ENCODE measurements at regions not wholly inside any gene's neighbourhood (a gene's known extent, or its start where the extent isn't known, plus 50 kb on each side); places are given as distances from the start of the nearest gene placed in this dataset.

DNA sequence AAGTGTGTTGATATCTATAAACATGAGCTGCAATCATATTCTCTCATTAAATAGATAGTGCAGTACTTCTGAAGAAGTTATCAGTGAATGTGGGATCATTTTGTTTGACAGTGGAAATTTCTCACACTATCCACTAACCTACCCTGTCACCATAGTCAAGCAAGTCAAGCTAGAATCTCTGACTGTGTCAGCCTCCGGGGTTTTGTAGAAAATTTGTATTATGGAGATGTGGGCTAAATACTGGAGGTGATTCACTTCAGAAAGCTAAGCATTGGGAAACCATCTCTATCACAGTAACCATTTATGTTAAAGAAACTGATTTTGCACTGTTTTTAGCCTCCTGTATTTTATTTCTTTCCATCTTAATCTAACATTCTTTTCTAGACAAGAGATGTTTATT, 126.6 kb upstream of the CREB1 start:
- no peak for DNase-seq (ENCODE audit: low read depth in 2 of 3, low spot score in 1 of 3)

DNA sequence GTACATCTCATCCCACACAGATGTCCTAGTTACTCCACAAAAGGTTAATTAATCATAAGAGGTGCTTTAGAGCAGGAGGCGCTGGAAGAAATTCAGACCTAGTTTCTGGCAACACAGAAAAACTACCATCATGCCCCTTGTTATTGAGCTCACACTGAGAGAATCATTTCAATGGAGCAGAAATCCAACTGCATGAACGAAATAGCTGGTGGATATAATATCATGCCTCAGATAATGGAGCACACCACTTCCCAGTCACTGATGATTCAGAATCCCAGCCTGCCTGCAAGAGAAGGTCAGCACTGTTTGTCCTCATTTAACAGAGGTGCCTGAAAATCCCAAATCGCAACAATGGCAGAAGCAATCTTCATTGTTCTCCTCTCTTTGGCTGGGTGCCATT, 125.8 kb upstream of the CREB1 start:
- no peak for DNase-seq (ENCODE audit: low read depth in 2 of 3, low spot score in 1 of 3)

DNA sequence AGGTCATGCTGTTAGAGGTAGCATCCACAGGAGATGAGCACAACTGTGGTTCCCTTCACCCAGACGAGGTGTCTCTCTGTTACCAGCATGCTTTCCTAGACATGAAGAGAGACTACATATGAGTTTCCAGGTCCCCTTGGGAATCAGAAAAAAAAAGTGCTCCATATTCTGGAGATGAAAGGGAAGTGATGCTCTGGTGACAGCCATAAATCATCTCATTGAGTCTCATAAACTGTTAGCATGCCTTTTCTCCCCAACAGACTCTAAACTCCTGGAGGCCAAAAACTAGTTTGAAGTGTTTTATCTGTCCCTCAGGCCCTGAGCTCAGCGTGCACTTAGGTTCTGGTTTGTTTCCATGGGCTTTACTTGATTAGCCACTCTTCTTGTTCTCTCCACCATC, 124.6 kb upstream of the CREB1 start:
- no peak for DNase-seq (ENCODE audit: low read depth in 2 of 3, low spot score in 1 of 3)

DNA sequence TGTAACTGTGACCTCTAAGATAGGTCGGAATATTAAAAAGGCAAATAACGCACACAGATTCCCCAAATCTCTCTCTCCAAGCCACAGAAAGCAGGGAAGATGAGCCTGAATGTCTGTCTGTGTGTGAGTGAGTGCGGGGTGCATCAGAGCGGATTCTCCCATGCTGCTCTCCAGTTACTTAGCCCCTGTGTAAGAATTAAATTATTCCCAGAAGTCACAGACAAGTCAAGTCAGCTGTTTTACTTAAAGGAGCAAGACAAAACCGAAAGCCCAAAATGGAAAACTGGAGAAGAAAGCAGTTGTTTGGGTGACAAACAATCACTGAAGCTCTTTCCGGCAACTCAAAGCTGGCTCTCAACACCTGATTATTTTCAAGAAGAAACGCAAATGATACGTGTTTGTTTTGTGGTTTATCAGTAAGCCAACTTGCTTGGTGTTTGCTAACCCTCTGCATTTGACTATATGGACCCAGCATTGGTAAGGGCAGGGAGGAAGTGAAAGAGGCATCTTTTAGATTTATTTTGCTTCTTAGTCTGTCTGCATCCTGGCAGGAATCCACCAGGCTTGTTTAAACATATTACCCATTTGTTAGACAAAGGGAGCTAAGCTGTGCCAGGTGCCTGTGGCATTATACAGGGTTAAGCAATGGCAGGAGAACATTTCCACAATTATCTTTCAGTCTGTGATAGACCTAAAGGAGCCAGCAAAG, 121.5 kb upstream of the CREB1 start:
- no peak for DNase-seq (ENCODE audit: low read depth in 2 of 3, low spot score in 1 of 3)

DNA sequence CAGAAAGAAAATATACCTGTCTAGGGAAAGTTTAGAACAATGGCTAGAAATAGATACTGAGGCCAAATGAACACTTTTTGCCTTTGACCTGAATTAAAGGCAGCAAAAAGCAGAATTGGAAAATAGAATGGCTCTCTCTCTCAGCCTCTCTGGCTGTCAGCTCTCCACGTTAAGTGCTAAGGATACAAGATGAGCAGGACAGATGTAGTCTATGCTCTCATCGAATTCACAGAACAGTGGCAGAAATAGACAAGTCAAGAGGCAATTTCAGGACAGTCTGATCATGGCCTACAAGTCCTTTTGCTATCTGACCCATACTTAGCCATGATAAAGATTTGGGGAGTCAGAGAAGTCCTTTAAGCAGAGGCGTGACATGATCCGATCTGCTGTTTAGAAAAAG, 120.2 kb upstream of the CREB1 start:
- DNase-seq (ENCODE audit: low read depth in 2 of 3, low spot score in 1 of 3) = no peak

DNA sequence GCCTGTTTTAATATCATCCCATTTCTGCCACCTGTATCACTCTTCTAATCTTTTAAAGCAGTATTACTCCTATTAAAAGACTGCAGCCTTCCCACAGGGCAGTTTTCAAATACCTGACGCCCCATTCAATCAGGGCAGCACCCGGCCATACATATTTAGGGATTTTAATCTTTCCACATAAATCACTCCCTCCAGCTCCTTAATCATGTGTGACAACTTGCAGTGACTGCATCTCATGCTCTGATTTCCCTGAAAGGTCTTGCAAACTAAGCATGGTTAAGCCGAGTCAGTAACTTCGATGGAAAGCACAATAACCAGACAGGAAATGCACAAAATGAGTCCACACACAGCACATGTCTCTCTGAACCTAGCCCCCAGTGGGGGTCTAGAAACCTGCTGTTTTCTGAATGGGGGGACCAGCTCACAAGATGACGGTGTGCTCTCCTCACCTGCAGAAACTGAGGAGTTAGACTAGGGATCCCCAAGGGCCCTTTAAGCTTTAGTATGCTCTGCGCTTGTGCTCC, 116.9 kb upstream of the CREB1 start:
- DNase-seq (ENCODE audit: low read depth in 2 of 3, low spot score in 1 of 3) = no peak

DNA sequence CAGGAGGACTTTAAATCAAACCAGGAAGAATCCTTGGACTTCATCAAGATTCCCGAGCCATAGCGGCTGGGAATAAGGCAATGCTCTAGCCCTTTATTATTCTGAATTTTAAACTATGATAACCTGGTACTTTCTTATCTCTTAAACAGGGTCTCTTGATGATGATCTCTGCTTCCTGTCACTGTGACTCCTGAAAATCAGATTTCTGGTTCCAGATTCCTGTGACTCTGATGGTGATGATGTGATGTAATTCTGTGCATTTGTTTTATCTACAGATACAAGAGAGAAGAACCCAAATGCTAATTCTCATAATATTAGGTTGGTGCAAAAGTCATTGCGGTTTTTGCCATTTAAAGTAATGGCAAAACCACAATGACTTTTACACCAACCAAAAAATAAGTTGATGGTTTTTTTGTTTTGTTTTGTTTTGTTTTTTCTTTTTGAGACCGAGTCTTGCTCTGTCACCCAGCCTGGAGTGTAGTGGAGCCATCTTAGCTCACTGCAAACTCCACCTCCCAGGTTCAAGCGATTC, 116.3 kb upstream of the CREB1 start:
- DNase-seq (ENCODE audit: low read depth in 2 of 3, low spot score in 1 of 3) = no peak

DNA sequence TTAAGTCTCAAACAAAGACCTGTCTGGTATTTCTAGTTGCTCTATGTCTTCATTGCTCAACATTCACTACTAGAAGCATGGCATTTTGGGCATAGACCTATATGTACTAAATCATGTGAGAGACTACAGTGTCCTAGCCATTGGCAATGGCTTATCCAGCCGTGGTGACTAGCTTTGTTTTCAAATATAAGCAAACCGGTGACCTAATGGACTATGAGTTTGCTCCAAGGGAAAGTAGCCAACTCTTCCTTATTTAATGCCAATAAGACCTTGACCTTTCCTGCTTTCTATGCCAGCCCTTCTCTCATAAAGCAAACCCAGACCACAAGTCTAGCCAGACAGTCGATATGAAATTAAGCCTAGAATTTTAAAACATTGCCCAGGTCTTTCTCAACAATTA, 113.7 kb upstream of the CREB1 start:
- no peak for DNase-seq (ENCODE audit: low read depth in 2 of 3, low spot score in 1 of 3)

DNA sequence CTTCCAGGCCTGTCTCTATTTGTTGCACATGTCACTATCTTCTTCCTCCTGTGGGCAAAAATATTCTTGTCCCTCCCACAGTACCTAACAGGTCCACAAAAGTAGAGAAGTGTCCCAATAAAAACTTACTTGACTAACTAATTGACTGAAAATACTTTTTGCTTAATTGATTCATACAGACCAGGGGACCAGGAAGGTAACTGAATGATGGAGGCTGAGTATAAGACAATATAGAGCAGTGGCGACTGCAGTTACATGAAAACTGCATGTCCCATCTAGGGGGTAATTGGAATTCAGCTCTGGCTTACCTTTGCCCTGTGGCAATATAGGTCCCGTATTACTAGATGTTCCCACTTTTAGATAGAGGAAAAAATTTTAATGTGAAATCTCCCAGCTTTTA, 112.9 kb upstream of the CREB1 start:
- DNase-seq (ENCODE audit: low read depth in 2 of 3, low spot score in 1 of 3) = no peak

DNA sequence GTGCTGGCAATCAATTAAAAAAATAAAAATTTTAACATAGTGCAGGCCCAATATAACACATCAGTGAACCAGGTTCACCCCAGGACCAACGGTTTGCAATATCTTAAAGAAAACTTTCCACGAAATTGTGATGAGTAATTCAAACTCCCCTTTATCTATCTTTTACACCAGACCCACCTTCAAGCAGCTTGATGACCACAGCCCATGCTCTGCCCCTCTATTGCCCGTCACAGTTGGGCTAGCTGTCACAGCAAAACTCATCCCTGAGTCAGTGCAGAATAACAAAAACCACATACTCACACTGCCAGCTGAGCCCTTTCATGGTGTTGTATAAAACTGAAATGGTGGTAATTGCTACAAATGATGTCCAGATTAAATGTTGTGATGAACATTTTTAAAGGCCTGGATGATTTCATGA, 112.5 kb upstream of the CREB1 start:
- no peak for DNase-seq (ENCODE audit: low read depth in 2 of 3, low spot score in 1 of 3)

DNA sequence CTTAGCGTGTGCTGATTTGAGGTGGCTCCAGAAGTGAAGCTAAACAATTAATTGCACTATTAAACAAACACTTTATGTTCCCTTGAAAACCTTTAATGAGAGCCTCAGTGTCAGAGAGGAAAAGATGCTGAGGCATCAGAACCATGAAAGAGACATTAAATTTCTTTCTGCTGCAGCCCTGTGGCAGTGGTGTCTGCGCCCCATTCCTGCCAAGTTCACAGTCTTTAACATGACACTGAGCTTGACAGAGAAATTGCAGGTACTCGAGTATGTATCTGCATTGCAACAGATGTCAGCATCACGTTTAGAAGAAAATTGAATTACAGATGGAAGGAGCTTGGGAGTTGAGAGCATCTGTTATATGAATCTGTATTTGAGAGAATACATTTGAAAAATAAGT, 111.3 kb upstream of the CREB1 start:
- no peak for DNase-seq (ENCODE audit: low read depth in 2 of 3, low spot score in 1 of 3)

DNA sequence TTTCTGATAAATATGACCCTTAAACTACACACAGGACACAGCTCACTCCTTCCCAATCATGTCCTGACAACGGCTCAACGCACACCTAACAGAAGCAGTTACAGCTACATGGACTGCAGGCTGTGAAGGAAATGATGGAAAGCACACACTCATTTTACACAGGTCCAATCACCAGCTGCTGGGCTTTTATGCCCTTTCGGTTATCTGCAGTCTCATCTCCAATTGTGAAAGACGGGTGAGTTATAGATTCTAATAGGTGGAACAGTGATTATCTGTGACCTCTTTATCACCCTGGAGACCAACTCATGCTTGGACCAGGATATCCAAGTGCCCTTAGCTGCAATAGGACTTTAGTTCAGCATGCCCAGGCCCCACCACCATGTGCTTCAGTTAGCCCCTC, 110.4 kb upstream of the CREB1 start:
- no peak for DNase-seq (ENCODE audit: low read depth in 2 of 3, low spot score in 1 of 3)

DNA sequence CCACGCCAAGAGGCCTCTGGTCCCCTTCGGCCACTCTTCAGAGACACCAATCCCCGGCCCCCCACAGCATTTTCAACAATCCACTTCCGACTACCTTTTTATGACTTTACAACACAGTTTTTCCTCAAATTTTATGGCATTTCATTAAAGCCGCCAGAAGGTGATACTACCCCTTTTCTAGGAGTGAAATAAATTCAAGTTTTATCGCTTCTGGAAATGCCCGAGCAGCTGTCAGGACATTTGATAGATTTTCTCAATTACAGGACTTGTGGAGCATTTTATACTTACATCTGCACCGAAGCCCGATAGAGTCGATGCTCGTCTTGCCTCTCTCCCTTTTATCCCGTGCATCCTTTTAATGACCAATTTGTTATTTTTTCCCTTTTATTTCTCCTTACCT, 108.1 kb upstream of the CREB1 start:
- no peak for DNase-seq (ENCODE audit: low read depth in 2 of 3, low spot score in 1 of 3)

DNA sequence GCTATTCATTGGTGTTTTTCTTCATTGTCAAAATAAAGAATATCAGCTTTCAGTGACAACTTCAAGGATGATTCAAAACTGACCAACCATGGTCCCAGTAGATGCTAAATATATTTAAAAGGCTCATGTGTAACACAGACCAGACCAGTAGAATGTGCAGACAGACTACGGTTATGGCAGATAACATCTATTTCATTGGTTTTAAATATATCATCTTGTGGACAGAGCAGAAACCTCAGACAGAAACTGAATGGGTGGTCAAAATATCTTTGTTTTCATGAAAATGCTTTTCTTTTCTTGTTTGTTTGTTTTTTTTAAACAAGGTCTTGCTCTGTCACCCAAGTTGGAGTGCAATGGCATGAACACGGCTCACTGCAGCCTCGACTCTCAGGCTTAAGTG, 107.4 kb upstream of the CREB1 start:
- DNase-seq (ENCODE audit: low read depth in 2 of 3, low spot score in 1 of 3) = no peak

DNA sequence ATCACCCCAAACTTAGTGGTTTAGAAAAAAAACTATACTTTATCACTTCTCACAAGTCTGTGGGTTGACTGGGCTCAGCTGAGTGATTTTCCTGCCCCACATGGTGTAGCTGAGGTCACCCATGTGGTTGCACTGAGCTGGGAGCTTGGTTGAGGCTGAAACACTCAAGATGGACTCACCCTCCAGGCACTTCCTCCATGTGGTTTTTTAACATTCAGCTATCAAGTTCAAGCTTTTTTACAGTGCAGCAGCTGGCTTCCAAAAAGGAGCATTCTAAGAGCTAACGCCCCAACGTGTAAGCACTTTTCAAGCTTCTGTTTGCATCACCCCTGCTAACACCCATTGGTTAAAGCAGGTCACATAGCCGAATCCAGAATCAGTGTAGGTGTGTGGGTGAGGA, 105.9 kb upstream of the CREB1 start:
- DNase-seq (ENCODE audit: low read depth in 2 of 3, low spot score in 1 of 3) = peak; percentile 8 to 33 (median 23)

DNA sequence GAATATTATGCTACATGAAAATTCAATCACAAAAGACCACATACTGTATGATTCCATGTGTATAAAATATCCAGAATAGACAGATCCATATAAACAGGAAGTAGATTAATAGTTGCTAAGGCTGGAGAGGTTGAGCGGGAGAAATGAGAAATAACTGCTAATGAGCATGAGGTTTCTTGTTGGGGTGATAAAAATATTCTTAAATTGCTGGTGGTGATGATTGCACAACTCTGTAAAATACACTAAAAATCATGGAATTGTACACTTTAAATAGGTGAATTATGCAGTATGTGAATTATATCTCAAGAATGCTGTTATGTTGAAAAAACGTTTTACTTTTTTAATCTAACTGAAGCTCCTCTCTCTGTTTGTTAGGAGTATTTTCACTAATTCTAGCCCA, 101.8 kb upstream of the CREB1 start:
- DNase-seq (ENCODE audit: low read depth in 2 of 3, low spot score in 1 of 3) = no peak

DNA sequence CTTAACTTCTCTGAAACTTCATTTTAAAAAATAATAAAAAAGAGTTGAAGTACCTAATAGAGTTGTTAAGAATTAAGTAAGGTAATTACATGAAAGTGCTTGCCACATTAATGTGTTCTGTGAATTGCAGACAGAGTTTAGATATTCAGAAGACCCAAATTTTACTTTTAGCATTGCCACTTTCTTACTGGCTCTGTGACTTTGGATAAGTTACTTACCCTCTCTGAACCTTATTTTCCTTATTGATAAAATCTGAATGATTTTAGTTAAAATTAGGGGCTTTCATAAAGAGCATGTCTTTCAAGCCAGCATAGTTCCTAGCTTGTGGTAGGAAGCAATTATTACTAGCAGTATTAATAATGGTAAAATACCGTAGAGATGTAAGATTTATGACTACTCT, 101.2 kb upstream of the CREB1 start:
- DNase-seq (ENCODE audit: low read depth in 2 of 3, low spot score in 1 of 3) = no peak

DNA sequence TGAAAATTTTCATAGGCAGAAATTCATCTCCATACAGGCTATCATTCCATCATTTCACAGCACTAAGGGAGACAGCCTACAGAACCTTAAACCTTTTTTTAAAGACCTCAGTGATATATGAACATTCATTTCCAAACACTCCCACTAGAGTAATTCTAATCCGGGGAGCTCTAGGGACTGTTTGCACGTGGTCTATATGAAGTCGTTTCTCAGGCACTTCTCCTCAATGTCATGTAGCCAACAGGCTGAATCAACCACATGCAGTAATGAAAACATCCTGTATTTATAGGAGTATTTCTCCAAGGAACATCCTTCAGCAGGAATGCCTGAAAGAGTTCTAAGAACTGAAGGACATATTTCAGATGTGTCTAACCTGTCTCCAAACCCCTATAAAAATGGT, 97.3 kb upstream of the CREB1 start:
- DNase-seq (ENCODE audit: low read depth in 2 of 3, low spot score in 1 of 3) = no peak

DNA sequence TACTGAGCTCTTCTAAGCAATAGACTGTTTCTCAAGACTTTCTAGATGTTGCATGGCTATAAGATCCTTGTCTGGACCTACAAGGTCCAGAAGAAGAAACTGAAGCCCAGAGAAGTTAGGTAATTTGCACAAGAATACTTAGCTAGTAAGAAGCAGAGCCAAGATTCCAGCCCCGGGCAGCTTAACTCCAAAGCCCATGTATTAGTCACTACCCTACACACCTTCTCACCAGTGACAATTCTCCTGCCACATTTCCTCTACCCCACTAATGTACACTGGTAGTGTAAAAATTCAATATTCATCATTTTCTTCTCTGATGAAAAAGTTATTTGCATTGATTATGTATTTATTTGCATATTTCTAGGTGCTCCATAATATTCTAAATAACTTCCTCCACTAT, 95.5 kb upstream of the CREB1 start:
- no peak for DNase-seq (ENCODE audit: low read depth in 2 of 3, low spot score in 1 of 3)

DNA sequence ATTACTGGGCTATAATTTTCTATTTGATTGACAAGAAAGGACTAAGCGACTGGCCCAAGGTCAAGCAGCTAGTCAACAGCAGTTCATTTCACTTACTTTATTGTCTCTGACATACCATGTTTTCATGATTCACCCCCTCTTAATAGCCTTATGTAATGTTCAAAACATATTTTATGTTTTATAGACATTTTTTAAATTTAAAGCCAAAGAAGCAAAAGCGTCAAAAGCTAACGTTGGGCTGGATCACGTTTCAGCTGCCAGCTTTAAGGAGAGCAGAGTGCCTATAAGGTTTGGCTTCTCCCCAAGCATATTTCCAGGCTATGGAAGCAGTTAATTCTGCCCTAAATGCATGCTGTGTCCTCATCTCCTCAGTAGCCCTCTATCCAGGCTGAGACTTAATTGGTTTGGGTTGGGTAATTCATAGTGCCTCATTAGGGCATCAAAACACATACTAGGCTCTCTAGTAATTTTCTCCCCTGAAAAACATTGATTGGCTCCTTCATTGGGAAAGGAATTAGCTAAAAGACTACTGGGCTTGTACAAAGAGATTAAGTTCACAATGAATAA, 94.8 kb upstream of the CREB1 start:
- no peak for DNase-seq (ENCODE audit: low read depth in 2 of 3, low spot score in 1 of 3)

DNA sequence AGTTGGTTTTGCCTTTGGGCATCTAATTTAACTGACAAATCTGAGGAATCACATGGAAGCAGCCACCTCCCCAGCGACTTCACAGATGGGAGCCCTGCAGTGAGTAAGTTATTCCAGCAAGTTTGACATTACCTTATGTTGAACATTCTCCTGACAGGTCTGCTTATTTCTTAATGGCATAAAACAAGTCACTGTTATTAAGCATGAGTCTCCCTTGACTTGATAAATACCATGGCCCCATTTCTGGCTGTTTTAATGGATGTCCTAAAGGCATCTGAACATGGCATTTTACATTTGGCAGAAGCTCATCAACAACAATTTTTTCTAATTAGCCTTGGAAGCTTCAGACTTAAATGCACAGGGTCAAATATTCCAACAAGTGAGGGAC, 92.6 kb upstream of the CREB1 start:
- no peak for DNase-seq (ENCODE audit: low read depth in 2 of 3, low spot score in 1 of 3)

DNA sequence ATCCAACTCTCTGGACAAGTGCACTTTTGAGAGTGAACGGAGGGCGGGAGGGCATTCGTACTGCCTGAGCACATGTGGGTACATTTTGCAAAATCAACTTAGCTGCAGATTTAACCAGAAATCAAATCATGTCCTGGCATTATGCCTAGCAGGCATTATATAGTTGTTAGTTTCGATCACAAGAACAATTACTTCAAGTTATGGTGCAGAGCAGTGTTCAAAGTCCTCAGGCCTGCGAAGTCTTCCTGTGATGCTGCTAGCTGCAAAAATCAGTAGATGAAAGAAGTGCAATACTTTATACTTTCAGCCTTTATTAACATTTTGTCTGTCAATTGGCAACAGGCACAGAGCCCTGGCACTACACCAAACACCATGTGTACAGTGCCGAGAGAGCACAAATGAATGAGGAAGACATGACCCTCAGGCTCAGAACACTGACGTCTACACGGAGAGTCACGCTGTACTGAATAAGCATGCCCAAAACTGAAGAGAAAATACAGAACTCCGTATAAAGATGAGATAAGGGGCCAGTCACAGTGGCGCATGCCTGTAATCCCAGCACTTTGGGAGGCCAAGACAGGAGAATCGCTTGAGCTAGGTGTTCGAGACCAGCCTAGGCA, 92.1 kb upstream of the CREB1 start:
- no peak for DNase-seq (ENCODE audit: low read depth in 2 of 3, low spot score in 1 of 3)

Data from stimulated activated CD4-positive, alpha-beta T cell treated with anti-CD3 and anti-CD28 coated beads, Interleukin-12 subunit alpha, Interleukin-12 subunit beta, amount 100 ng/mL, for 48 hours (primary cell).